ENCODE measurements at regions not wholly inside any gene's neighbourhood (a gene's known extent, or its start where the extent isn't known, plus 50 kb on each side); places are given as distances from the start of the nearest gene placed in this dataset.

DNA sequence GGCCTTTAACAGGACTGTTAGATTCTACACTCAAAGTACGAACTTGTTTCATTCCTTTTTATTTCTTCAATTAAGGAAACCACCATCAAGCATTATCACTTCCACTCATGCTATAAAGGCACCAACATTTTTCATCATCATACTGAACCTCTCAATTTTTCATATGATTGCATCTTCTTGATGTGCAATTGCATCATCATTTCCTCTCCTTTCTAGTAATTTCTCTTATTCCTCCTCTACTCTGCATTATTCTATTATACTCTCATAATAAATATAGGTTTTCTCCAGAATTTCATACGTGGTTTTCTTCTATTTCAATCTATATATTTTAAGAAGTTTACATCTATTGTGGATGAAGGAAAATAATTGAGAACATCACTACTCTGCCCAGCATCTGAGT is 506.2 kb upstream of the ZNF385D start:
- Histone ChIP-seq H3K27me3 (ENCODE audit: insufficient read depth, low read length) (no peaks in the 10 kb centered on the region), H4K20me1 (ENCODE audit: insufficient read depth, low read length) (no peaks in the 10 kb centered on the region), H3K9me2 (ENCODE audit: low read depth, low read length) (no peaks in the 10 kb centered on the region), H3F3A (ENCODE audit: insufficient read depth, low read length) (no peaks in the 10 kb centered on the region), H3K4me3 (ENCODE audit: low read depth, low read length, poor library complexity, severe bottlenecking) (no peak overlapping the region), H3K4me1 (ENCODE audit: insufficient read depth, low read length, severe bottlenecking) (no peaks in the 10 kb centered on the region), H2AFZ (ENCODE audit: low read length) (no peak overlapping the region), H3K79me2 (ENCODE audit: insufficient read depth, low read length) (no peaks in the 10 kb centered on the region), H3K9me3 (ENCODE audit: low read length) (no peaks in the 10 kb centered on the region), H3K4me2 (ENCODE audit: low read length) (no peak overlapping the region), H3K27ac (ENCODE audit: low read depth, low read length, poor library complexity, severe bottlenecking) (no peak overlapping the region), H3K36me3 (ENCODE audit: insufficient read depth, low read length) (no peaks in the 10 kb centered on the region), H3K9ac (ENCODE audit: low read length) (no peak overlapping the region)
- no peak for TF ChIP-seq EZH2 (IDR thresholded peaks at IDR 0.05; ENCODE audit: borderline replicate concordance, low read length)
- TF ChIP-seq, protein P1, sequence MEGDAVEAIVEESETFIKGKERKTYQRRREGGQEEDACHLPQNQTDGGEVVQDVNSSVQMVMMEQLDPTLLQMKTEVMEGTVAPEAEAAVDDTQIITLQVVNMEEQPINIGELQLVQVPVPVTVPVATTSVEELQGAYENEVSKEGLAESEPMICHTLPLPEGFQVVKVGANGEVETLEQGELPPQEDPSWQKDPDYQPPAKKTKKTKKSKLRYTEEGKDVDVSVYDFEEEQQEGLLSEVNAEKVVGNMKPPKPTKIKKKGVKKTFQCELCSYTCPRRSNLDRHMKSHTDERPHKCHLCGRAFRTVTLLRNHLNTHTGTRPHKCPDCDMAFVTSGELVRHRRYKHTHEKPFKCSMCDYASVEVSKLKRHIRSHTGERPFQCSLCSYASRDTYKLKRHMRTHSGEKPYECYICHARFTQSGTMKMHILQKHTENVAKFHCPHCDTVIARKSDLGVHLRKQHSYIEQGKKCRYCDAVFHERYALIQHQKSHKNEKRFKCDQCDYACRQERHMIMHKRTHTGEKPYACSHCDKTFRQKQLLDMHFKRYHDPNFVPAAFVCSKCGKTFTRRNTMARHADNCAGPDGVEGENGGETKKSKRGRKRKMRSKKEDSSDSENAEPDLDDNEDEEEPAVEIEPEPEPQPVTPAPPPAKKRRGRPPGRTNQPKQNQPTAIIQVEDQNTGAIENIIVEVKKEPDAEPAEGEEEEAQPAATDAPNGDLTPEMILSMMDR (IDR thresholded peaks at IDR 0.05; ENCODE audit: low read length): no peak

DNA sequence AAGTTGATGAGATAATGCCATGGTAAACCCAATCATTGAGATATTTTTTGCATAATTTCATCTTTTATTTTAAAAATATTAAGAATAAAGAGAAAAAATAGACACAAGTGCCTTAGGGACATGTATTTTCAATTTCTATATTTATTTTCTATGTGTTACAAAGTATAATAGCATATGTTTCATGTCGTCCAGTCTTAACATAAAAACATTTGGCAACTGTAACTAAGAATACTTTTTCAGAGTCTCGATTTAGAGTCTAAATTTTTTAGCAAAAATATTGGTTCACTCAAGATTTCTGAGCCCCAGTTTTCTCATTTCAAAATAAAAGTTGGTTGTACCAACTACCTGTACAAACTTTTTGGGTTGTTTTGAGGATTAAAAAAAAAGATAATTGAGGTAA is 511.4 kb upstream of the ZNF385D start:
- H3K4me3 ChIP-seq (ENCODE audit: low read depth, low read length, poor library complexity, severe bottlenecking): no peak overlapping the region
- H3F3A ChIP-seq (ENCODE audit: insufficient read depth, low read length): no peaks in the 10 kb centered on the region
- TF ChIP-seq EZH2 (IDR thresholded peaks at IDR 0.05; ENCODE audit: borderline replicate concordance, low read length): no peak
- TF ChIP-seq, protein P1 (IDR thresholded peaks at IDR 0.05; ENCODE audit: low read length): no peak
- no peaks in the 10 kb centered on the region for H3K27me3 ChIP-seq (ENCODE audit: insufficient read depth, low read length)
- no peaks in the 10 kb centered on the region for H3K36me3 ChIP-seq (ENCODE audit: insufficient read depth, low read length)
- no peak overlapping the region for H3K27ac ChIP-seq (ENCODE audit: low read depth, low read length, poor library complexity, severe bottlenecking)
- H3K9me3 ChIP-seq (ENCODE audit: low read length): no peaks in the 10 kb centered on the region
- no peaks in the 10 kb centered on the region for H3K9me2 ChIP-seq (ENCODE audit: low read depth, low read length)
- H4K20me1 ChIP-seq (ENCODE audit: insufficient read depth, low read length): no peaks in the 10 kb centered on the region
- H2AFZ ChIP-seq (ENCODE audit: low read length): no peak overlapping the region
- no peaks in the 10 kb centered on the region for H3K79me2 ChIP-seq (ENCODE audit: insufficient read depth, low read length)
- no peak overlapping the region for H3K9ac ChIP-seq (ENCODE audit: low read length)
- no peaks in the 10 kb centered on the region for H3K4me1 ChIP-seq (ENCODE audit: insufficient read depth, low read length, severe bottlenecking)
- no peak overlapping the region for H3K4me2 ChIP-seq (ENCODE audit: low read length)

DNA sequence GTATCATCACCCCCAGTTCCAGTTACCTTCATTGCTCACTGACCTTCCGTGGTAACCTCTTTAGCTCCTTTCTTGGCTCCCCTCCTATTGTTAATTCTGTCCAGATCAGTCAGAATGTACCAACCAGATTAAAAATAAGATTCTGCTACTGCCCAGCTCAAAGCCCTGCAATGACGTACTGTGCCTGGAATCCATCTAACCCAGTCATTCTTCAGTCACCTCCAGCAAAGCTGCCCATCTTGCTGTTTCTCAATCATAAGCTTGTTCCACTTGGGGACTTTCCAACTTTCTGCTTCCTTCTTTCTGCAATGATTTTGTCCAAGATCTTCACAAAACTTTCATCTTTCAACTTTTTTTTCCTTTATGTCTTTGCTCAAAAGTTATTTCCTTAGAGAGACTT is 512.0 kb upstream of the ZNF385D start:
- no peaks in the 10 kb centered on the region for H3K4me1 ChIP-seq (ENCODE audit: insufficient read depth, low read length, severe bottlenecking)
- H3K9me3 ChIP-seq (ENCODE audit: low read length): no peaks in the 10 kb centered on the region
- no peak overlapping the region for H3K9ac ChIP-seq (ENCODE audit: low read length)
- no peaks in the 10 kb centered on the region for H3K9me2 ChIP-seq (ENCODE audit: low read depth, low read length)
- no peaks in the 10 kb centered on the region for H3K79me2 ChIP-seq (ENCODE audit: insufficient read depth, low read length)
- no peaks in the 10 kb centered on the region for H3K27me3 ChIP-seq (ENCODE audit: insufficient read depth, low read length)
- H3K36me3 ChIP-seq (ENCODE audit: insufficient read depth, low read length): no peaks in the 10 kb centered on the region
- no peak overlapping the region for H3K4me2 ChIP-seq (ENCODE audit: low read length)
- H3K27ac ChIP-seq (ENCODE audit: low read depth, low read length, poor library complexity, severe bottlenecking): no peak overlapping the region
- H4K20me1 ChIP-seq (ENCODE audit: insufficient read depth, low read length): no peaks in the 10 kb centered on the region
- H3K4me3 ChIP-seq (ENCODE audit: low read depth, low read length, poor library complexity, severe bottlenecking): no peak overlapping the region
- H2AFZ ChIP-seq (ENCODE audit: low read length): no peak overlapping the region
- no peak for TF ChIP-seq EZH2 (IDR thresholded peaks at IDR 0.05; ENCODE audit: borderline replicate concordance, low read length)
- TF ChIP-seq, protein P1 (IDR thresholded peaks at IDR 0.05; ENCODE audit: low read length): no peak
- H3F3A ChIP-seq (ENCODE audit: insufficient read depth, low read length): no peaks in the 10 kb centered on the region
